HepG2 (cell line): ENCODE measurements at regions not wholly inside any gene's neighbourhood (a gene's known extent, or its start where the extent isn't known, plus 50 kb on each side); places are given as distances from the start of the nearest gene placed in this dataset.

ENCODE experiments used
- ARNT ChIP-seq: fragments of 450-650 bp; IDR thresholded peaks from 2 replicates; pipeline ENCODE4 v1.6.1; 2017
- CCDC6 ChIP-seq: sonication (generic); formaldehyde crosslinking; IDR thresholded peaks from 2 replicates; pipeline ENCODE4 v1.8.1; 2022; ENCODE audit warnings: mild to moderate bottlenecking, missing genetic modification reagents, moderate library complexity
- IKZF1 ChIP-seq: fragments of 450-650 bp; IDR thresholded peaks from 2 replicates; pipeline ENCODE4 v1.7.1; 2016
- JUND ChIP-seq: sonication (generic); formaldehyde crosslinking; IDR thresholded peaks from 2 replicates; pipeline ENCODE4 v1.8.0; 2022; ENCODE audit warnings: mild to moderate bottlenecking, missing genetic modification reagents
- MAF1 ChIP-seq: sonication (generic); formaldehyde crosslinking; IDR thresholded peaks from 2 replicates; pipeline ENCODE4 v1.5.0; 2020; ENCODE audit warnings: missing genetic modification reagents, borderline replicate concordance
- MTA3 ChIP-seq: sonication (generic); formaldehyde crosslinking; IDR thresholded peaks from 2 replicates; pipeline ENCODE4 v1.4.0; 2020; ENCODE audit warnings: missing genetic modification reagents
- NFE2L2 ChIP-seq: fragments of 150-350 bp; IDR thresholded peaks from 2 replicates; pipeline ENCODE4 v1.6.1; 2014; ENCODE audit warnings: low read length
- PAWR ChIP-seq: sonication (generic); formaldehyde crosslinking; IDR thresholded peaks from 2 replicates; pipeline ENCODE4 v1.4.0; 2020; ENCODE audit warnings: missing genetic modification reagents, mild to moderate bottlenecking, borderline replicate concordance
- PHF21A ChIP-seq: sonication (generic); formaldehyde crosslinking; IDR thresholded peaks from 2 replicates; pipeline ENCODE4 v1.5.0; 2020; ENCODE audit warnings: mild to moderate bottlenecking, missing genetic modification reagents
- SIN3B ChIP-seq: fragments of 150-350 bp; IDR thresholded peaks from 2 replicates; pipeline ENCODE4 v1.6.1; 2014; ENCODE audit warnings: low read length
- SMAD9 ChIP-seq: sonication (generic); formaldehyde crosslinking; IDR thresholded peaks from 2 replicates; pipeline ENCODE4 v1.5.1; 2020; ENCODE audit warnings: mild to moderate bottlenecking, missing genetic modification reagents
- TBP ChIP-seq: sonication (generic); formaldehyde crosslinking; IDR thresholded peaks from 2 replicates; pipeline ENCODE4 v1.5.0; 2020; ENCODE audit warnings: missing genetic modification reagents
- ZBTB21 ChIP-seq: sonication (generic); formaldehyde crosslinking; IDR thresholded peaks from 2 replicates; pipeline ENCODE4 v1.4.0; 2020; ENCODE audit warnings: missing genetic modification reagents
- ZNF407 ChIP-seq: sonication (generic); formaldehyde crosslinking; IDR thresholded peaks from one replicate; pipeline ENCODE4 v1.5.1; 2020; ENCODE audit warnings: mild to moderate bottlenecking, missing genetic modification reagents; ENCODE audit errors: not compliant biosample characterization
- ZNF510 ChIP-seq: sonication (generic); formaldehyde crosslinking; IDR thresholded peaks from 2 replicates; pipeline ENCODE4 v1.4.0; 2020; ENCODE audit warnings: low read depth, mild to moderate bottlenecking, missing genetic modification reagents
- ZNF552 ChIP-seq: sonication (generic); formaldehyde crosslinking; IDR thresholded peaks from 2 replicates; pipeline ENCODE4 v1.9.0; 2022; ENCODE audit warnings: missing genetic modification reagents, mild to moderate bottlenecking, borderline replicate concordance
- ZNF713 ChIP-seq: sonication (generic); formaldehyde crosslinking; IDR thresholded peaks from 2 replicates; pipeline ENCODE4 v1.4.0; 2020; ENCODE audit warnings: mild to moderate bottlenecking, missing genetic modification reagents
- TF ChIP-seq, protein P1 (sequence below): sonication (generic); formaldehyde crosslinking; IDR thresholded peaks from 2 replicates; pipeline ENCODE4 v1.5.0; 2020; ENCODE audit warnings: mild to moderate bottlenecking, low read depth, missing genetic modification reagents, borderline replicate concordance
- TF ChIP-seq, protein P2 (sequence below): sonication (generic); formaldehyde crosslinking; IDR thresholded peaks from 2 replicates; pipeline ENCODE4 v1.9.0; 2021; ENCODE audit warnings: missing genetic modification reagents, borderline replicate concordance

- TF ChIP-seq, protein P1, sequence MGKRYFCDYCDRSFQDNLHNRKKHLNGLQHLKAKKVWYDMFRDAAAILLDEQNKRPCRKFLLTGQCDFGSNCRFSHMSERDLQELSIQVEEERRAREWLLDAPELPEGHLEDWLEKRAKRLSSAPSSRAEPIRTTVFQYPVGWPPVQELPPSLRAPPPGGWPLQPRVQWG, result no peak
- TF ChIP-seq IKZF1 (no peak), JUND (no peak), MAF1 (CRISPR knock-in tag) (0 out of 2 replicates have a peak, but pooled peaks have one; percentile 69), ZNF510 (CRISPR knock-in tag) (no peak), ZNF407 (CRISPR knock-in tag) (peak; percentile 37), MTA3 (no peak), CCDC6 (CRISPR knock-in tag) (peak; percentile 50; the same call in 1 of the 2 replicates), TBP (CRISPR knock-in tag) (no peak), ZNF713 (CRISPR knock-in tag) (no peak), SIN3B (no peak), PHF21A (peak; percentile 93), PAWR (no peak), SMAD9 (CRISPR knock-in tag) (no peak), ZNF552 (CRISPR knock-in tag) (no peak), ZBTB21 (CRISPR knock-in tag) (peak; percentile 81), NFE2L2 (peak; percentile 96), ARNT (no peak)
- TF ChIP-seq, protein P2, sequence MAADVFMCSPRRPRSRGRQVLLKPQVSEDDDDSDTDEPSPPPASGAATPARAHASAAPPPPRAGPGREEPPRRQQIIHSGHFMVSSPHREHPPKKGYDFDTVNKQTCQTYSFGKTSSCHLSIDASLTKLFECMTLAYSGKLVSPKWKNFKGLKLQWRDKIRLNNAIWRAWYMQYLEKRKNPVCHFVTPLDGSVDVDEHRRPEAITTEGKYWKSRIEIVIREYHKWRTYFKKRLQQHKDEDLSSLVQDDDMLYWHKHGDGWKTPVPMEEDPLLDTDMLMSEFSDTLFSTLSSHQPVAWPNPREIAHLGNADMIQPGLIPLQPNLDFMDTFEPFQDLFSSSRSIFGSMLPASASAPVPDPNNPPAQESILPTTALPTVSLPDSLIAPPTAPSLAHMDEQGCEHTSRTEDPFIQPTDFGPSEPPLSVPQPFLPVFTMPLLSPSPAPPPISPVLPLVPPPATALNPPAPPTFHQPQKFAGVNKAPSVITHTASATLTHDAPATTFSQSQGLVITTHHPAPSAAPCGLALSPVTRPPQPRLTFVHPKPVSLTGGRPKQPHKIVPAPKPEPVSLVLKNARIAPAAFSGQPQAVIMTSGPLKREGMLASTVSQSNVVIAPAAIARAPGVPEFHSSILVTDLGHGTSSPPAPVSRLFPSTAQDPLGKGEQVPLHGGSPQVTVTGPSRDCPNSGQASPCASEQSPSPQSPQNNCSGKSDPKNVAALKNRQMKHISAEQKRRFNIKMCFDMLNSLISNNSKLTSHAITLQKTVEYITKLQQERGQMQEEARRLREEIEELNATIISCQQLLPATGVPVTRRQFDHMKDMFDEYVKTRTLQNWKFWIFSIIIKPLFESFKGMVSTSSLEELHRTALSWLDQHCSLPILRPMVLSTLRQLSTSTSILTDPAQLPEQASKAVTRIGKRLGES (CRISPR knock-in tag), result 0 out of 2 replicates have a peak, but pooled peaks have one; percentile 59
These were observed 138.9 kb upstream of the RFC3 start (continued) for GRCh38 chr13:33678906-33679657.
